ENCODE measurements at regions not wholly inside any gene's neighbourhood (a gene's known extent, or its start where the extent isn't known, plus 50 kb on each side); places are given as distances from the start of the nearest gene placed in this dataset.

GRCh38 chr10:61301575-61301974, 151.6 kb downstream of the TMEM26 start:
- H2AK5ac ChIP-seq (ENCODE audit: low read depth, low read length), result no peak overlapping the region
- in situ Hi-C loops (cut with MboI; ENCODE audit: low sequenced_read_pairs) (no loop called here), dilution Hi-C loops (cut with HindIII; ENCODE audit: low sequenced_read_pairs, unreplicated experiment) (no loop called here), intact Hi-C loops (cut with micrococcal nuclease) (no loop called here)
- no peak overlapping the region for H4K91ac ChIP-seq (ENCODE audit: insufficient read depth, low read depth, low read length)
- H2BK5ac ChIP-seq (ENCODE audit: low read depth, low read length, poor library complexity, severe bottlenecking), result no peak overlapping the region
- no peaks in the 10 kb centered on the region for H3K9me1 ChIP-seq (ENCODE audit: insufficient read depth, low read length)
- H3K27ac ChIP-seq (ENCODE audit: insufficient read depth, low read length), result no peak overlapping the region
- H3K4ac ChIP-seq (ENCODE audit: low read depth, low read length), result no peak overlapping the region
- WGBS, 2 experiments (ENCODE audit: extremely low coverage in 2 of 2, insufficient read length in 1 of 2), result no CpG with 5 or more reads among the region's 2 CpGs
- no peak overlapping the region for H3K56ac ChIP-seq (ENCODE audit: extremely low read depth, insufficient read depth, low read length)
- no peak overlapping the region for H3K18ac ChIP-seq (ENCODE audit: low read depth, low read length)
- no peak overlapping the region for H3K9ac ChIP-seq (ENCODE audit: low read depth, low read length)
- no peak overlapping the region for H4K8ac ChIP-seq (ENCODE audit: low read depth in 2 of 2, low read length in 2 of 2)
- H3K23ac ChIP-seq (ENCODE audit: low read depth, low read length), result no peak overlapping the region
- H3K4me1 ChIP-seq (ENCODE audit: control insufficient read depth, insufficient read depth, low read length), result peaks cover 4% of the 10 kb centered on the region
- ChIA-PET POLR2A (ENCODE audit: unreplicated experiment) (no interaction called here), CTCF (no interaction called here)
- TF ChIP-seq POLR2A (IDR thresholded peaks at IDR 0.05; ENCODE audit: low read depth, low read length) (no peak), NFE2L2 (IDR thresholded peaks at IDR 0.05; ENCODE audit: low read depth, low read length) (no peak), MXI1 (IDR thresholded peaks at IDR 0.05; ENCODE audit: borderline replicate concordance, low read depth, low read length) (no peak), CHD1 (IDR thresholded peaks at IDR 0.05; ENCODE audit: low read depth, low read length) (no peak), CEBPB (IDR thresholded peaks at IDR 0.05; ENCODE audit: low read depth, low read length) (no peak), FOS (IDR thresholded peaks at IDR 0.05; ENCODE audit: low read depth, low read length) (no peak), MAZ (IDR thresholded peaks at IDR 0.05; ENCODE audit: borderline replicate concordance, low read depth, low read length) (no peak), SMC3 (IDR thresholded peaks at IDR 0.05; ENCODE audit: low read depth, low read length) (no peak), ELK1 (IDR thresholded peaks at IDR 0.05; ENCODE audit: borderline replicate concordance, low read depth, low read length) (no peak)
- H3K4me2 ChIP-seq (ENCODE audit: low read depth, low read length), result no peak overlapping the region
- H4K20me1 ChIP-seq (ENCODE audit: insufficient read depth, low read length), result no peaks in the 10 kb centered on the region
- H3K36me3 ChIP-seq (ENCODE audit: control insufficient read depth, insufficient read depth, low read length), result no peaks in the 10 kb centered on the region
- H3K79me1 ChIP-seq (ENCODE audit: low read depth in 1 of 2, low read length in 2 of 2), result no peaks in the 10 kb centered on the region
- H2BK15ac ChIP-seq (ENCODE audit: low read depth, low read length), result no peak overlapping the region
- H3K4me3 ChIP-seq (ENCODE audit: insufficient read depth, low read depth, low read length), result no peak overlapping the region
- no peak overlapping the region for H2AFZ ChIP-seq (replicated peaks; ENCODE audit: low read length, poor library complexity)
- ATAC-seq (ENCODE audit: low read depth) (peak; percentile 49), DNase-seq (peak; percentile 26)
- H3K14ac ChIP-seq (replicated peaks; ENCODE audit: low read depth, low read length), result no peak overlapping the region
- no peak overlapping the region for H4K5ac ChIP-seq (ENCODE audit: low read depth, low read length)
- H2AK9ac ChIP-seq (replicated peaks; ENCODE audit: low read depth, low read length, poor library complexity), result no peak overlapping the region
- BruUV-seq (replicated peaks), result no TSS peak
- H2BK120ac ChIP-seq (ENCODE audit: low read depth, low read length), result no peak overlapping the region
- no peak overlapping the region for H2BK20ac ChIP-seq (ENCODE audit: low read depth, low read length)
- H3K9me3 ChIP-seq (ENCODE audit: control insufficient read depth, insufficient read depth, low read length), result peaks cover 4% of the 10 kb centered on the region; the same call in 1 of the 2 replicates
- no peaks in the 10 kb centered on the region for H3K27me3 ChIP-seq (ENCODE audit: control insufficient read depth, insufficient read depth, low read length)
